Adrenal gland (tissue), 9 donors: ENCODE measurements at regions not wholly inside any gene's neighbourhood (a gene's known extent, or its start where the extent isn't known, plus 50 kb on each side); places are given as distances from the start of the nearest gene placed in this dataset.
A peak's percentile ranks its signal among the peaks of the same experiment; 100 is the strongest.

ENCODE experiments used
- DNase-seq, 7 donors: peaks; one replicate each; pipeline ENCODE4 v3.0.0-alpha.2; 2019 to 2020
- H3K27ac ChIP-seq, 5 donors: fragments of 200-600 bp; sonication (generic) in 4 of 5; 1 replicate in 3 of 5; 2 replicates in 2 of 5; pipeline versions ENCODE4 v1.5.1 to v1.8.0; 2016 to 2020; ENCODE audit warnings: mild to moderate bottlenecking in 1 of 5
- H3K27me3 ChIP-seq: fragments of 200-600 bp; 2 replicates; pipeline ENCODE4 v1.8.0; 2021
- H3K36me3 ChIP-seq, 2 donors: fragments of 200-600 bp; replicated peaks in 1 of 2; 1 replicate in 1 of 2; 2 replicates in 1 of 2; pipeline versions ENCODE4 v1.5.1 to v1.8.0; 2018 to 2022
- H3K4me1 ChIP-seq, 2 donors: fragments of 200-600 bp; replicated peaks in 1 of 2; 1 replicate in 1 of 2; 2 replicates in 1 of 2; pipeline versions ENCODE4 v1.5.1 to v1.8.0; 2018 to 2021
- H3K4me3 ChIP-seq, 4 donors: fragments of 200-600 bp; sonication (generic) in 3 of 4; one replicate each; pipeline ENCODE4 v1.5.1; 2016 to 2018
- H3K9me3 ChIP-seq, 3 donors: fragments of 200-600 bp; sonication (generic) in 1 of 3; replicated peaks in 1 of 3; 1 replicate in 2 of 3; 2 replicates in 1 of 3; pipeline versions ENCODE4 v1.5.1 to v1.8.0; 2016 to 2021
- POLR2A ChIP-seq, 2 donors: fragments of 450-650 bp; IDR thresholded peaks; one replicate each; pipeline ENCODE4 v1.6.1; 2017; ENCODE audit warnings: antibody characterized with exemption in 2 of 2, mild to moderate bottlenecking in 2 of 2, moderate library complexity in 1 of 2
- WGBS, 4 donors: extraction: QIAGEN DNeasy Blood & Tissue Kit in 2 of 4; methylation state at CpG; one replicate each; pipeline versions ENCODE4 v1.1.5 to v1.1.7; 2013 to 2017; 5-methylcytosine and 5-hydroxymethylcytosine counted together
- intact Hi-C, 2 donors: fragments of 100-400 bp; cut with DNase I; formaldehyde crosslinking; loops; one replicate each; pipeline versions ENCODE4 v1.14.1 to v1.15.0; 2022 to 2023
- TF ChIP-seq, protein P1 (sequence below), 6 experiments: fragments of 450-650 bp in 4 of 6; fragments of 200-600 bp in 2 of 6; sonication (generic) in 1 of 6; IDR thresholded peaks; 1 replicate in 5 of 6; 2 replicates in 1 of 6; pipeline versions ENCODE4 v1.5.1 to v1.8.0; 2016 to 2021; ENCODE audit warnings: antibody characterized with exemption in 6 of 6, mild to moderate bottlenecking in 2 of 6, moderate library complexity in 1 of 6
- donor health status: healthy with polysubstance abuse.
- donor health status: Bipolar disorder and iron deficiency.
- donor health status: DM: yes; HTN: yes; CAD: no.
- donor health status: DM: no; HTN: no; CAD: no.
- donor health status: DM: no; HTN: no; CAD: no.

DNA sequence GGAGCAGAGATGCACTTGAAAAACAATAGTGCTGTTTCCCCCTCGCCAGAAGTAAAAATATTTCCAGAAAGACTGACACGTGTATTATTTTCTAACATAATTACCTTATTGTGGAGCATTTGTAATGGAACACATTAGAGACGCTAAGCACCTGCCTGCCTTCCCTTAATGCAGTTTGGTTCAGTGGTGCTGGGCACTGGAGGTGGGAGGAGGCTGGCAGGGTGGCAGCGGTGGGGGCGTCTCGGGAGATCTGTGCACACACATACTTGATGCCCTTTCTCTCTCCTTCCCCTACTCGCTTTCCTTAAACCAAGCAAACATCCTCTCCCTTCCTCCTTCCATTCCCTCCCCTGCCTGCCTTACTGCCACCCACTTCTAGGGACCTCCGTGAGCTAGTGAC lies 156.6 kb upstream of the SDK2 start:
- H3K4me1 ChIP-seq = no peaks in the 10 kb centered on the region
- WGBS, 4 donors = 61 to 76% (median 70%) methylated on average over 8 of the region's 8 CpGs
- H3K36me3 ChIP-seq = no peaks in the 10 kb centered on the region
- no peaks in the 10 kb centered on the region for H3K9me3 ChIP-seq
- H3K27me3 ChIP-seq = peaks cover 5% of the 10 kb centered on the region
- DNase-seq = peak in 1 of 7 donors; percentile 48
- H3K27ac ChIP-seq = no peak overlapping the region
- H3K4me3 ChIP-seq = no peak overlapping the region
- no peak for TF ChIP-seq POLR2A (IDR thresholded peaks at IDR 0.05)
- TF ChIP-seq, protein P1, sequence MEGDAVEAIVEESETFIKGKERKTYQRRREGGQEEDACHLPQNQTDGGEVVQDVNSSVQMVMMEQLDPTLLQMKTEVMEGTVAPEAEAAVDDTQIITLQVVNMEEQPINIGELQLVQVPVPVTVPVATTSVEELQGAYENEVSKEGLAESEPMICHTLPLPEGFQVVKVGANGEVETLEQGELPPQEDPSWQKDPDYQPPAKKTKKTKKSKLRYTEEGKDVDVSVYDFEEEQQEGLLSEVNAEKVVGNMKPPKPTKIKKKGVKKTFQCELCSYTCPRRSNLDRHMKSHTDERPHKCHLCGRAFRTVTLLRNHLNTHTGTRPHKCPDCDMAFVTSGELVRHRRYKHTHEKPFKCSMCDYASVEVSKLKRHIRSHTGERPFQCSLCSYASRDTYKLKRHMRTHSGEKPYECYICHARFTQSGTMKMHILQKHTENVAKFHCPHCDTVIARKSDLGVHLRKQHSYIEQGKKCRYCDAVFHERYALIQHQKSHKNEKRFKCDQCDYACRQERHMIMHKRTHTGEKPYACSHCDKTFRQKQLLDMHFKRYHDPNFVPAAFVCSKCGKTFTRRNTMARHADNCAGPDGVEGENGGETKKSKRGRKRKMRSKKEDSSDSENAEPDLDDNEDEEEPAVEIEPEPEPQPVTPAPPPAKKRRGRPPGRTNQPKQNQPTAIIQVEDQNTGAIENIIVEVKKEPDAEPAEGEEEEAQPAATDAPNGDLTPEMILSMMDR (IDR thresholded peaks at IDR 0.05) = no peak
- intact Hi-C loops = no loop called here

DNA sequence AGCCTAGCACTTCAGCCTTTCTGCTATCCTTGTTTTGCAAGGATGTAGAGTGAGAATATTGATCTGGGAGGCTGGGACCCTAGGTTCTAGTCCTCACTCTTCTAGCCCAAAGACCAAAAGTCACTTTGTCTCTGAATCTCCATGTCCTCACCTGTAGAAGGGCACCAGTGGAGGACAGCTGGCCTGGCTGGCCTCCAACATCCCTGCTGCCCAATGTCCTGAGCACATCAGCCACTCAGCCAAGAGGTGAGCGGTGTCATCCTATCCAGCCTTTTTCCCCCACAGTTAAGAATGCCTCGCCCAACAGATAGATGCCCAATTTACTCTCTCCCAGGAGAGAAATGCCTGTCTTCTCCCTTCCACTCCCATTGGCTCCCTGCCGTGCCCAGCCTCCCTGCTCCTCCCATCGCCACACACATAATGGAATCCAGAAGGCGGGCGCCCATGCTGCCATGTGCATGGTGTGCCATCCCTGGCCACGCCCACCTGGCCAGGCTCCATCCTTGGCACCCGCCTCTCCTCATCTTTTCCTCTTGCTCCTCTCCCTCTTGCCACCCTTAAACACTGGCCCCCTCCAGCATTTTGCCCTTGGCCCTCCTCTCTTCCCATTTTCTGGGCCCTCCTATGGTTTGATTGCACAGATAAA lies 157.3 kb upstream of the SDK2 start:
- 70 to 95% (median 90%) methylated on average over 7 to 8 of the region's 8 CpGs for WGBS, 4 donors
- Histone ChIP-seq H3K4me1 (no peaks in the 10 kb centered on the region), H3K27ac (no peak overlapping the region), H3K9me3 (no peaks in the 10 kb centered on the region), H3K36me3 (no peaks in the 10 kb centered on the region), H3K27me3 (peaks cover 5% of the 10 kb centered on the region), H3K4me3 (no peak overlapping the region)
- intact Hi-C loops = no loop called here
- peak in 1 of 7 donors; percentile 47 for DNase-seq
- TF ChIP-seq, protein P1 (IDR thresholded peaks at IDR 0.05) = no peak
- no peak for TF ChIP-seq POLR2A (IDR thresholded peaks at IDR 0.05)

DNA sequence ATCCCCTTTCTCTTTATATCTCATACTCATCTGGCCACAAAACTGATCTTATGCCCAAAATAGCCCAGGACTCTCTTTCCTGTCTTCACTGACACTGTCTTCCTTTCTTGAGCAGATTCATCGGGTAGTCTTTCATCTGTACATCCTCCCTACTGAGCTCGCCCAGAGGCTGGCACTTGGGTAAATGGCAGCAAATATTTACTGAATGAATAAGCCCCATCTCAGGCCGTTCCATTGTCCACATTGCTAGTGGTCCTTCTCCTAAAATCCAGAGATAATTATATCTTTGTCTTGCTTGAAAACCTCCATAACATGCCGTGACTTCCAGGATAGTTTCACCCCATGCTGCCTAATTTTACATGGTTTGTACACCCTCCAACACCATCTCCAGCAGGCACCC lies 158.1 kb upstream of the SDK2 start:
- Histone ChIP-seq H3K27me3 (peaks cover 5% of the 10 kb centered on the region), H3K9me3 (no peaks in the 10 kb centered on the region), H3K4me3 (no peak overlapping the region), H3K4me1 (no peaks in the 10 kb centered on the region), H3K36me3 (no peaks in the 10 kb centered on the region), H3K27ac (no peak overlapping the region)
- DNase-seq = peak in 1 of 7 donors; percentile 4
- WGBS, 4 donors = 86 to 90% (median 89%) methylated on average over 4 of the region's 4 CpGs
- TF ChIP-seq, protein P1 (IDR thresholded peaks at IDR 0.05) = no peak
- no peak for TF ChIP-seq POLR2A (IDR thresholded peaks at IDR 0.05)
- intact Hi-C loops = no loop called here

DNA sequence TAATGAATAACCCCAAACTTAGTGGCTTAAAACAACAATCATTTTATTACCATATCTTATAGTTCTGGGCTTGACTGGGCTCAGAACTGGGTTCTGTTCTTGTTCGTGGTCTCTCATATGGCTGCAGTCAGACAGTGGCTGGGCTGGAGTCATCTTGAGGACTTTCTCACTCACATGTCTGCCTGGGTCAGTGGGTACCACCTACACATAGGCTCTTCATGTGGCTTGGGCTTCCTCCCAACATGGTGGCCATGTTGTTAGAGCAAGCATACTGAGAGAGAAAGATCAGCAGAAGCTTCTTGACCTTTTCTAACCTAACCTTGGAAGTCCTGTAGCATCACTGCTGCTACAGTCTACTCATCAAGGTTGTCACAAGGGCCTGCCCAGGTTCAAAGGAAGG lies 158.6 kb upstream of the SDK2 start:
- intact Hi-C loops = no loop called here
- no peak overlapping the region for H3K4me3 ChIP-seq
- no peaks in the 10 kb centered on the region for H3K4me1 ChIP-seq
- H3K27me3 ChIP-seq = peaks cover 5% of the 10 kb centered on the region
- TF ChIP-seq POLR2A (IDR thresholded peaks at IDR 0.05) = no peak
- TF ChIP-seq, protein P1 (IDR thresholded peaks at IDR 0.05) = no peak
- H3K27ac ChIP-seq = no peak overlapping the region
- peak in 1 of 7 donors; percentile 13 for DNase-seq
- H3K9me3 ChIP-seq = no peaks in the 10 kb centered on the region
- no peaks in the 10 kb centered on the region for H3K36me3 ChIP-seq
- WGBS, 4 donors = 80 to 94% (median 84%) methylated on average over 1 of the region's 1 CpG
